ENCODE measurements at regions not wholly inside any gene's neighbourhood (a gene's known extent, or its start where the extent isn't known, plus 50 kb on each side); places are given as distances from the start of the nearest gene placed in this dataset.

- ATAC-seq = no peak
- no peaks in the 10 kb centered on the region for H3K36me3 Mint-ChIP-seq (ENCODE audit: insufficient read depth)
- H3K4me3 Mint-ChIP-seq = no peak overlapping the region
- peaks cover 7% of the 10 kb centered on the region for H3K27me3 Mint-ChIP-seq (ENCODE audit: low read depth)
- H3K9me3 Mint-ChIP-seq = no peaks in the 10 kb centered on the region
- peaks cover 11% of the 10 kb centered on the region for H3K4me1 Mint-ChIP-seq (ENCODE audit: low read depth)
- DNase-seq = no peak
These were observed 100.1 kb upstream of the SLC2A1 start for GRCh38 chr1:43058545-43059360.

GRCh38 chr1:43058056-43058455 is 99.4 kb upstream of the SLC2A1 start:
- H3K9me3 Mint-ChIP-seq = no peaks in the 10 kb centered on the region
- ATAC-seq = no peak
- H3K4me3 Mint-ChIP-seq = no peak overlapping the region

GRCh38 chr1:43057567-43057966 is 98.9 kb upstream of the SLC2A1 start:
- peaks cover 7% of the 10 kb centered on the region for H3K27me3 Mint-ChIP-seq (ENCODE audit: low read depth)
- peaks cover 11% of the 10 kb centered on the region for H3K4me1 Mint-ChIP-seq (ENCODE audit: low read depth)
- no peaks in the 10 kb centered on the region for H3K36me3 Mint-ChIP-seq (ENCODE audit: insufficient read depth)
- no peak for DNase-seq
- no peak overlapping the region for H3K4me3 Mint-ChIP-seq
- no peaks in the 10 kb centered on the region for H3K9me3 Mint-ChIP-seq
- no peak for ATAC-seq

More at GRCh38 chr1:43058056-43058455, 99.4 kb upstream of the SLC2A1 start:
- Mint-ChIP-seq H3K27me3 (ENCODE audit: low read depth) (peaks cover 7% of the 10 kb centered on the region), H3K4me1 (ENCODE audit: low read depth) (peaks cover 11% of the 10 kb centered on the region), H3K36me3 (ENCODE audit: insufficient read depth) (no peaks in the 10 kb centered on the region)
- DNase-seq = no peak

- Mint-ChIP-seq H3K27me3 (ENCODE audit: low read depth) (peaks cover 7% of the 10 kb centered on the region), H3K9me3 (no peaks in the 10 kb centered on the region), H3K36me3 (ENCODE audit: insufficient read depth) (no peaks in the 10 kb centered on the region), H3K4me1 (ENCODE audit: low read depth) (peaks cover 11% of the 10 kb centered on the region), H3K4me3 (no peak overlapping the region)
- ATAC-seq (no peak), DNase-seq (no peak)
These were observed 98.3 kb upstream of the SLC2A1 start for GRCh38 chr1:43056981-43057391.

GRCh38 chr1:43056460-43056859 is 97.8 kb upstream of the SLC2A1 start:
- peaks cover 11% of the 10 kb centered on the region for H3K4me1 Mint-ChIP-seq (ENCODE audit: low read depth)
- H3K9me3 Mint-ChIP-seq = no peaks in the 10 kb centered on the region
- H3K4me3 Mint-ChIP-seq = no peak overlapping the region
- no peak for DNase-seq
- H3K36me3 Mint-ChIP-seq (ENCODE audit: insufficient read depth) = no peaks in the 10 kb centered on the region
- peaks cover 7% of the 10 kb centered on the region for H3K27me3 Mint-ChIP-seq (ENCODE audit: low read depth)
- no peak for ATAC-seq

- ATAC-seq (no peak), DNase-seq (no peak)
- Mint-ChIP-seq H3K27me3 (ENCODE audit: low read depth) (peaks cover 7% of the 10 kb centered on the region), H3K4me1 (ENCODE audit: low read depth) (peaks cover 11% of the 10 kb centered on the region), H3K4me3 (no peak overlapping the region), H3K9me3 (no peaks in the 10 kb centered on the region), H3K36me3 (ENCODE audit: insufficient read depth) (no peaks in the 10 kb centered on the region)
These were observed 96.3 kb upstream of the SLC2A1 start for GRCh38 chr1:43054961-43055360.

GRCh38 chr1:43052786-43053439 is 94.2 kb upstream of the SLC2A1 start:
- Mint-ChIP-seq H3K9me3 (no peaks in the 10 kb centered on the region), H3K4me1 (ENCODE audit: low read depth) (peaks cover 8% of the 10 kb centered on the region), H3K36me3 (ENCODE audit: insufficient read depth) (no peaks in the 10 kb centered on the region), H3K27me3 (ENCODE audit: low read depth) (peaks cover 2% of the 10 kb centered on the region), H3K4me3 (no peak overlapping the region)
- ATAC-seq (no peak), DNase-seq (no peak)

GRCh38 chr1:43052322-43052721 is 93.7 kb upstream of the SLC2A1 start:
- Mint-ChIP-seq H3K4me3 (no peak overlapping the region), H3K36me3 (ENCODE audit: insufficient read depth) (no peaks in the 10 kb centered on the region), H3K4me1 (ENCODE audit: low read depth) (peaks cover 4% of the 10 kb centered on the region), H3K9me3 (no peaks in the 10 kb centered on the region), H3K27me3 (ENCODE audit: low read depth) (no peaks in the 10 kb centered on the region)
- DNase-seq = no peak
- no peak for ATAC-seq

- Mint-ChIP-seq H3K36me3 (ENCODE audit: insufficient read depth) (no peaks in the 10 kb centered on the region), H3K4me3 (no peak overlapping the region), H3K4me1 (ENCODE audit: low read depth) (peaks cover 4% of the 10 kb centered on the region), H3K27me3 (ENCODE audit: low read depth) (no peaks in the 10 kb centered on the region), H3K9me3 (no peaks in the 10 kb centered on the region)
- no peak for ATAC-seq
- no peak for DNase-seq
These were observed 90.8 kb upstream of the SLC2A1 start for GRCh38 chr1:43049481-43049880.

- H3K4me3 Mint-ChIP-seq = no peak overlapping the region
- DNase-seq (no peak), ATAC-seq (no peak)
These were observed 89.9 kb upstream of the SLC2A1 start for GRCh38 chr1:43048601-43049011.

GRCh38 chr1:43047135-43047534 is 88.5 kb upstream of the SLC2A1 start:
- Mint-ChIP-seq H3K9me3 (no peaks in the 10 kb centered on the region), H3K36me3 (ENCODE audit: insufficient read depth) (no peaks in the 10 kb centered on the region), H3K27me3 (ENCODE audit: low read depth) (no peaks in the 10 kb centered on the region), H3K4me1 (ENCODE audit: low read depth) (peaks cover 6% of the 10 kb centered on the region), H3K4me3 (no peak overlapping the region)
- ATAC-seq (no peak), DNase-seq (no peak)

More at GRCh38 chr1:43048601-43049011, 89.9 kb upstream of the SLC2A1 start:
- Mint-ChIP-seq H3K4me1 (ENCODE audit: low read depth) (peaks cover 4% of the 10 kb centered on the region), H3K36me3 (ENCODE audit: insufficient read depth) (no peaks in the 10 kb centered on the region), H3K9me3 (no peaks in the 10 kb centered on the region), H3K27me3 (ENCODE audit: low read depth) (no peaks in the 10 kb centered on the region)

- Mint-ChIP-seq H3K4me3 (no peak overlapping the region), H3K4me1 (ENCODE audit: low read depth) (peaks cover 6% of the 10 kb centered on the region), H3K9me3 (no peaks in the 10 kb centered on the region), H3K36me3 (ENCODE audit: insufficient read depth) (no peaks in the 10 kb centered on the region), H3K27me3 (ENCODE audit: low read depth) (no peaks in the 10 kb centered on the region)
- DNase-seq (no peak), ATAC-seq (no peak)
These were observed 86.1 kb upstream of the SLC2A1 start for GRCh38 chr1:43044572-43045361.

- Mint-ChIP-seq H3K4me3 (no peak overlapping the region), H3K36me3 (ENCODE audit: insufficient read depth) (no peaks in the 10 kb centered on the region), H3K9me3 (no peaks in the 10 kb centered on the region), H3K27me3 (ENCODE audit: low read depth) (no peaks in the 10 kb centered on the region), H3K4me1 (ENCODE audit: low read depth) (peaks cover 4% of the 10 kb centered on the region)
- ATAC-seq (no peak), DNase-seq (no peak)
These were observed 85.0 kb upstream of the SLC2A1 start for GRCh38 chr1:43043695-43044094.

- no peak overlapping the region for H3K4me3 Mint-ChIP-seq
- H3K27me3 Mint-ChIP-seq (ENCODE audit: low read depth) = no peaks in the 10 kb centered on the region
- ATAC-seq (no peak), DNase-seq (no peak)
- no peaks in the 10 kb centered on the region for H3K36me3 Mint-ChIP-seq (ENCODE audit: insufficient read depth)
- peaks cover 2% of the 10 kb centered on the region for H3K4me1 Mint-ChIP-seq (ENCODE audit: low read depth)
- no peaks in the 10 kb centered on the region for H3K9me3 Mint-ChIP-seq
These were observed 84.2 kb upstream of the SLC2A1 start for GRCh38 chr1:43042773-43043457.

All from activated T-cell treated with anti-CD3 and anti-CD28 coated beads, Interleukin-2, amount 50 U/mL, for 4 hours (primary cell).